ENCODE measurements at regions not wholly inside any gene's neighbourhood (a gene's known extent, or its start where the extent isn't known, plus 50 kb on each side); places are given as distances from the start of the nearest gene placed in this dataset.
"Not testable (repeated sequence)": the region's sequence is repeated elsewhere in the genome, so short reads cannot be mapped to it uniquely, and the experiment has no call there.

- Mint-ChIP-seq H3K36me3 (peaks cover 5% of the 10 kb centered on the region), H3K27me3 (no peaks in the 10 kb centered on the region), H3K9me3 (no peaks in the 10 kb centered on the region), H3K4me1 (ENCODE audit: low read depth) (peaks cover 15% of the 10 kb centered on the region), H3K27ac (no peak overlapping the region), H3K4me3 (no peak overlapping the region)
- POLR2A ChIA-PET = no interaction called here
- DNase-seq = no peak
- intact Hi-C loops (cut with micrococcal nuclease) = no loop called here
- CTCF ChIA-PET = no interaction called here
Observed at GRCh38 chr10:45564303-45564959, 108.1 kb downstream of the ZFAND4 start.

- peaks cover 25% of the 10 kb centered on the region for H3K4me1 Mint-ChIP-seq (ENCODE audit: low read depth)
- no peaks in the 10 kb centered on the region for H3K27me3 Mint-ChIP-seq
- no peaks in the 10 kb centered on the region for H3K9me3 Mint-ChIP-seq
- CTCF ChIA-PET = interaction anchor here (0.6 to 1.5 kb wide), 4 partner anchors 18 to 110 kb away, joined by 3 to 7 read pairs (median 4); no protein-coding TSS in a partner anchor
- DNase-seq = no peak
- intact Hi-C loops (cut with micrococcal nuclease) = loop anchor here (2.0 kb wide), 1 partner anchor 19 kb away; no protein-coding TSS in a partner anchor
- H3K4me3 Mint-ChIP-seq = no peak overlapping the region
- POLR2A ChIA-PET = no interaction called here
- H3K27ac Mint-ChIP-seq = no peak overlapping the region
- H3K36me3 Mint-ChIP-seq = peaks cover 2% of the 10 kb centered on the region
Observed at GRCh38 chr10:45561952-45562351, 110.6 kb downstream of the ZFAND4 start.

GRCh38 chr10:45560262-45560661 is 112.3 kb downstream of the ZFAND4 start:
- DNase-seq = no peak
- no peaks in the 10 kb centered on the region for H3K27me3 Mint-ChIP-seq
- ChIA-PET POLR2A (no interaction called here), CTCF (interaction anchor here (0.6 kb wide), 1 partner anchor 130 kb away, joined by 6 read pairs; no protein-coding TSS in a partner anchor)
- no peaks in the 10 kb centered on the region for H3K9me3 Mint-ChIP-seq
- no peak overlapping the region for H3K27ac Mint-ChIP-seq
- peaks cover 25% of the 10 kb centered on the region for H3K4me1 Mint-ChIP-seq (ENCODE audit: low read depth)
- H3K36me3 Mint-ChIP-seq = peaks cover 2% of the 10 kb centered on the region
- H3K4me3 Mint-ChIP-seq = no peak overlapping the region
- intact Hi-C loops (cut with micrococcal nuclease) = no loop called here

GRCh38 chr10:45558425-45558824 is 114.1 kb downstream of the ZFAND4 start:
- CTCF ChIA-PET = no interaction called here
- H3K4me3 Mint-ChIP-seq = no peak overlapping the region
- peaks cover 19% of the 10 kb centered on the region for H3K4me1 Mint-ChIP-seq (ENCODE audit: low read depth)
- peaks cover 2% of the 10 kb centered on the region for H3K36me3 Mint-ChIP-seq
- no peaks in the 10 kb centered on the region for H3K27me3 Mint-ChIP-seq
- POLR2A ChIA-PET = no interaction called here
- H3K27ac Mint-ChIP-seq = no peak overlapping the region
- H3K9me3 Mint-ChIP-seq = no peaks in the 10 kb centered on the region
- DNase-seq = no peak
- intact Hi-C loops (cut with micrococcal nuclease) = no loop called here

- peaks cover 22% of the 10 kb centered on the region for H3K4me1 Mint-ChIP-seq (ENCODE audit: low read depth)
- intact Hi-C loops (cut with micrococcal nuclease) = no loop called here
- POLR2A ChIA-PET = interaction anchor here (1.2 kb wide), 1 partner anchor 23 kb away, joined by 3 read pairs; no protein-coding TSS in a partner anchor
Observed at GRCh38 chr10:45557275-45557905, 115.2 kb downstream of the ZFAND4 start.

GRCh38 chr10:45555795-45556194 is 116.8 kb downstream of the ZFAND4 start:
- Mint-ChIP-seq H3K36me3 (peaks cover 4% of the 10 kb centered on the region), H3K4me1 (ENCODE audit: low read depth) (peaks cover 17% of the 10 kb centered on the region)
- CTCF ChIA-PET = interaction anchor here (2.1 kb wide), 1 partner anchor 91 kb away, joined by 6 read pairs; no protein-coding TSS in a partner anchor

More at GRCh38 chr10:45557275-45557905, 115.2 kb downstream of the ZFAND4 start:
- CTCF ChIA-PET = no interaction called here
- peak; percentile 30 for DNase-seq
- Mint-ChIP-seq H3K4me3 (no peak overlapping the region), H3K27me3 (no peaks in the 10 kb centered on the region), H3K27ac (peak overlapping the region; percentile 70), H3K36me3 (peaks cover 2% of the 10 kb centered on the region), H3K9me3 (no peaks in the 10 kb centered on the region)

GRCh38 chr10:45555332-45555731 is 117.2 kb downstream of the ZFAND4 start:
- CTCF ChIA-PET = interaction anchor here (2.1 kb wide), 1 partner anchor 90 kb away, joined by 6 read pairs; no protein-coding TSS in a partner anchor
- POLR2A ChIA-PET; H3K9me3 Mint-ChIP-seq; intact Hi-C loops (cut with micrococcal nuclease); H3K36me3 Mint-ChIP-seq; H3K27ac Mint-ChIP-seq; DNase-seq; H3K4me3 Mint-ChIP-seq; H3K27me3 Mint-ChIP-seq: not testable (repeated sequence)
- H3K4me1 Mint-ChIP-seq (ENCODE audit: low read depth) = peaks cover 17% of the 10 kb centered on the region

More at GRCh38 chr10:45555795-45556194, 116.8 kb downstream of the ZFAND4 start:
- intact Hi-C loops (cut with micrococcal nuclease) = no loop called here
- Mint-ChIP-seq H3K9me3 (no peaks in the 10 kb centered on the region), H3K27ac (no peak overlapping the region), H3K4me3 (no peak overlapping the region), H3K27me3 (no peaks in the 10 kb centered on the region)
- POLR2A ChIA-PET = no interaction called here
- no peak for DNase-seq

GRCh38 chr10:45553613-45554012 is 119.0 kb downstream of the ZFAND4 start:
- no peak for DNase-seq
- ChIA-PET POLR2A (no interaction called here), CTCF (no interaction called here)
- Mint-ChIP-seq H3K9me3 (no peaks in the 10 kb centered on the region), H3K4me1 (ENCODE audit: low read depth) (peaks cover 17% of the 10 kb centered on the region), H3K36me3 (peaks cover 4% of the 10 kb centered on the region), H3K27me3 (no peaks in the 10 kb centered on the region), H3K4me3 (no peak overlapping the region), H3K27ac (no peak overlapping the region)
- intact Hi-C loops (cut with micrococcal nuclease) = no loop called here

- CTCF ChIA-PET = no interaction called here
Observed at GRCh38 chr10:45553155-45553554, 119.4 kb downstream of the ZFAND4 start.

GRCh38 chr10:45552476-45552875 is 120.1 kb downstream of the ZFAND4 start:
- H3K27me3 Mint-ChIP-seq = no peaks in the 10 kb centered on the region
- H3K4me1 Mint-ChIP-seq (ENCODE audit: low read depth) = peaks cover 7% of the 10 kb centered on the region
- intact Hi-C loops (cut with micrococcal nuclease) = no loop called here
- H3K9me3 Mint-ChIP-seq = no peaks in the 10 kb centered on the region
- H3K27ac Mint-ChIP-seq = no peak overlapping the region
- DNase-seq = no peak
- no peak overlapping the region for H3K4me3 Mint-ChIP-seq
- ChIA-PET POLR2A (no interaction called here), CTCF (no interaction called here)
- H3K36me3 Mint-ChIP-seq = peaks cover 5% of the 10 kb centered on the region

More at GRCh38 chr10:45553155-45553554, 119.4 kb downstream of the ZFAND4 start:
- Mint-ChIP-seq H3K4me3 (no peak overlapping the region), H3K27me3 (no peaks in the 10 kb centered on the region), H3K9me3 (no peaks in the 10 kb centered on the region), H3K36me3 (peaks cover 5% of the 10 kb centered on the region), H3K4me1 (ENCODE audit: low read depth) (peaks cover 13% of the 10 kb centered on the region), H3K27ac (no peak overlapping the region)
- POLR2A ChIA-PET = no interaction called here
- DNase-seq = no peak
- intact Hi-C loops (cut with micrococcal nuclease) = no loop called here

GRCh38 chr10:45550903-45551786 is 121.4 kb downstream of the ZFAND4 start:
- H3K9me3 Mint-ChIP-seq = no peaks in the 10 kb centered on the region
- intact Hi-C loops (cut with micrococcal nuclease) = no loop called here
- H3K27me3 Mint-ChIP-seq = no peaks in the 10 kb centered on the region
- H3K4me1 Mint-ChIP-seq (ENCODE audit: low read depth) = peaks cover 4% of the 10 kb centered on the region
- CTCF ChIA-PET = no interaction called here
- H3K27ac Mint-ChIP-seq = no peak overlapping the region
- POLR2A ChIA-PET = no interaction called here
- H3K36me3 Mint-ChIP-seq = peaks cover 5% of the 10 kb centered on the region
- DNase-seq = no peak
- H3K4me3 Mint-ChIP-seq = no peak overlapping the region

- ChIA-PET CTCF (no interaction called here), POLR2A (no interaction called here)
- no peak overlapping the region for H3K27ac Mint-ChIP-seq
- intact Hi-C loops (cut with micrococcal nuclease) = no loop called here
- no peak for DNase-seq
- no peak overlapping the region for H3K4me3 Mint-ChIP-seq
- H3K27me3 Mint-ChIP-seq = no peaks in the 10 kb centered on the region
- no peaks in the 10 kb centered on the region for H3K9me3 Mint-ChIP-seq
- peaks cover 11% of the 10 kb centered on the region for H3K36me3 Mint-ChIP-seq
- peaks cover 2% of the 10 kb centered on the region for H3K4me1 Mint-ChIP-seq (ENCODE audit: low read depth)
Observed at GRCh38 chr10:45548068-45548467, 124.5 kb downstream of the ZFAND4 start.

All from activated CD4-positive, alpha-beta memory T cell treated with anti-CD3 and anti-CD28 coated beads for 36 hours (primary cell).